HG02763 (cell line): ENCODE measurements at regions not wholly inside any gene's neighbourhood (a gene's known extent, or its start where the extent isn't known, plus 50 kb on each side); places are given as distances from the start of the nearest gene placed in this dataset.

Source experiments
- ATAC-seq: cut with Tn5 transposase; IDR thresholded peaks from one replicate; pipeline ENCODE4 v1.9.1; 2021; ENCODE audit warnings: mild to moderate bottlenecking, moderate library complexity; ENCODE audit not compliant: unreplicated experiment

DNA sequence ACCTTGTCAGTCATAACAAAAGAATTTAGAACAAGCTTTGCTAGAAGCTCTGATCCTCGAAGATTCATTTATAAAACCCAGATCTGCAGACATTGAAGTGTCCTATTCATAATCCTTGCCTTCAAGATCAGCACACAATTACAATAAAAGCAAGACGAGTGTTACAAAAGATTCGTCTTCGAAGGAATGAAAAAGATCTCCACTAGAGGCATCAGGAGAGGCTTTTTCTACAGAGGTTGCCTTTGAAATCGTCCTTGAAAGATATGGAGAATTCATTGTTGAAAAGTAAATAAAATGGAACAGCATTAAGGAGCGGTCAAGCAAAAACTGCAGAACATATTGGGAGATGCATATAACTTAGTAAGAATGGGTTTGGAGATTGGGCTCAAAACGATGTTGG lies 146.4 kb downstream of the BMP4 start:
- ATAC-seq = no peak

DNA sequence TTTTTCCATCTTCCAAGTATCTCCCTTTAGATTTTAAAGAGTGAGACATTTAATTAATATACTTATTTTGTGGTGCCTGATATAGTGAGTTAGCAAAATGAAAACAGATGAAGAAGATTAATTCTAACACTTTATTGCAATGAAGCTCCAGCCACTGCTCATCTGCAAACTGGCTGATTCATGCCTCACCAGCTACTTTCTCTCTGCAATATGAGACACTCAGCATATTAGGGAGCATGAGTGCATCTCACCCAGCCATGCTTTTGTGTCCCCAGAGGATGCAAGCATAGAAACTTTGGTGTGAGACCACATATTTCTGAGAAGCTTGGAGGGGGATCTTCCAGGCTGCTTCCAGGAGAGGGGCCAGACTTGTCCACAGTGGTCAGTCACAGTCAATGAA lies 148.6 kb downstream of the BMP4 start:
- ATAC-seq = no peak

DNA sequence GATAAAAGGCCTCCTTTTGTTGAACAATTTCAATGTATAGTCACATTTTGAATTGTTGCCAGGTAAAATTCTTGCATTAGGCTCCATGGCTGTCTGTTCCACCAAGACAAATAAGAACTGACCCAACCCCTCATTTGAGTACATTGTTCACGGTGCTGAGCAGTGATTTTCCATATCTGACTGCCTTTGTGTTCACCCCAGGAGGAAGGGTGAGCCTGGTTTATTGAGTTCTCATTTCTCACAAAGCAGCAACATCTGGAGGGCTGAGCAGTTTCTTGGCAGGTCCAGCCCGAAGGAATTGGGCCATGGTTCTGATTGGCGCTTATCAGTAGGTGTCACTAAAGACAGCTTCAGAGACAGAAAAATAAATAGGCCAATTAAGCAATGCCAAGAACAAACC lies 149.1 kb downstream of the BMP4 start:
- no peak for ATAC-seq

DNA sequence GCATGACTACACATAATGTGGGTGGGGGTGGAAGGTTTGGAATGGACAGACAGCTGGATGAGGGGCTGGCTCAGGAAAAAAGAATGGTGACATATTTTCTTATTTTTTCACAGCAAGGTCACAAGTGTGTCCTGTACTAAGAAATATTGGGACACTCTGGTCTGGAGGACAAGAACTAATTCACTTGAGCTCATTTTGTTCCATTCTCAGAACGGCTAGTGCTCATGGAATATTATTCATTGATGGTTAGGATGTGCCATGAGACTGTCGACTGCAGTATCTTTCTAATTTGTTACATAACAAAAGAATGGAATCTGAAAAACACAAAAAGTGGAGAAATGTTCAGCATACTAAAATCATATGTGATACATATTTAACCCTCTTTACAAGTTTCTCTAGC lies 149.5 kb downstream of the BMP4 start:
- no peak for ATAC-seq

DNA sequence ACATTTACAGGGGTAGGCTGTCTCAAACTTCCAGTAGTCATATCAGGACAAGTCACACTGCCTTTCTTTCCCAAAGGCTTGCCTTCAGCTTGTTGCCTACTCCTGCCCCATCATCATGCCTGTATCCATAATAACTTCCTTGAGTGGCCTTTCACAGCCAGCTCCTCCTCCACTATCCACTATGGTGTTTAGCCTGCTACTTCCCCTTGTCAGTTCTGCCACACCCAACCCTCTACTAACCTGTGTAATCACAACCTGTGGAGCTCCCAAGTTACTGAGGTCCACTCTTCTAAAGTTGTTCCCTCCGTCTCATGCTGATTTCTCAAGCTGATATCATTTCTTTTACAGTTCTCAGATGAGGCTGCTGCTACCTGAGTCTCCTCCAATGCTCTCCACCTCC lies 159.9 kb downstream of the BMP4 start:
- ATAC-seq = no peak

DNA sequence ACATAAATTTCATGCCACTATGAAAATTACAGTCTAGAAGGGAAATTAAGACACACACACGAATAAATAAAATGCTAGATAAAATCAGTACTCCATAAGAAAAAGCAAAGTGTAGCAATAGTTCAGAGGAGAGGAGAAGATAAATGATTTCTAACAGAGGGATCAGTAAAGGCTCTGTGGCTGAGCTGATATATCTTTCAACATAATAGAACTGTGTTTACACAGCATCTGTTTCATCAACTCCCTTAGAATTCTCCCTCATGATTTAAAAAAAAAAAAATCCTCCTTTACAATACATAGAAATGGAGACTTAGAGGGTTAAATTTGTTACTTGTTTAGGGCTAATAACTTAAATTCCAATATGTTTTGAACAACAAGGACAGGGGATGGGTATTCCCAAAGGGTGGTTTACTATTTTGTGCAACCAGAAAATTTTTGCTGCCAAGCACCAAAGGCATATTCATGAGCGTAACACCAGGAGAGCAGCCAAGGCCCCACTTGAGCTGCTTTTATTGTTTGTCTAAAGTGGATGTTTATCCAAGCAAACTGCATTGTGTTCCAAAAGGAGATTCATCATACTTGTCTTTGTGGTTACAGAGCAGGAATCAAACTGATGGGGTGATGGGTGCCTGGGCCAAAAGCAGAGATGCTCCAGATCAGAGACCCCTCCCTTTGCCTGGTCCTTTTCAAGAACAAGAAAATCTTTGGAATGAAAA lies 162.7 kb downstream of the BMP4 start:
- ATAC-seq = no peak

DNA sequence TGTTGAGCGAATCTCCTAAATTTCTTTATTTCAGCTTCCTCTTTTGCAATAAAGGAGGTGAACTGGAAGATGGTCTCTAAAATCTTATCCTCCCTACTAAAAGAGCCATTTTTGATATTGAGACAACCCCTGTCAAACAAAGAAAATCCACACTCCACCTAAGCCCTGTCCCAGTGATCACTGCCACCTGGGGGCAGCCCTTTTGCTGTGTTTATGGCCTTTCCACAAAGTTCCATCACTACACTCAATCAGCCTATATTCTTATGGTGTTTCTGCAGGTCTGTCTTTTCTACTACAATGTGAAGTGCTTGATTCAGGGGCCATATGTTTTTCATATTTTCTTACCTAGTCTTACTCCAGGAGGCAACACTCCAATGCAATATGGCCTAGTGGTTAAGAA lies 163.7 kb downstream of the BMP4 start:
- ATAC-seq = no peak

DNA sequence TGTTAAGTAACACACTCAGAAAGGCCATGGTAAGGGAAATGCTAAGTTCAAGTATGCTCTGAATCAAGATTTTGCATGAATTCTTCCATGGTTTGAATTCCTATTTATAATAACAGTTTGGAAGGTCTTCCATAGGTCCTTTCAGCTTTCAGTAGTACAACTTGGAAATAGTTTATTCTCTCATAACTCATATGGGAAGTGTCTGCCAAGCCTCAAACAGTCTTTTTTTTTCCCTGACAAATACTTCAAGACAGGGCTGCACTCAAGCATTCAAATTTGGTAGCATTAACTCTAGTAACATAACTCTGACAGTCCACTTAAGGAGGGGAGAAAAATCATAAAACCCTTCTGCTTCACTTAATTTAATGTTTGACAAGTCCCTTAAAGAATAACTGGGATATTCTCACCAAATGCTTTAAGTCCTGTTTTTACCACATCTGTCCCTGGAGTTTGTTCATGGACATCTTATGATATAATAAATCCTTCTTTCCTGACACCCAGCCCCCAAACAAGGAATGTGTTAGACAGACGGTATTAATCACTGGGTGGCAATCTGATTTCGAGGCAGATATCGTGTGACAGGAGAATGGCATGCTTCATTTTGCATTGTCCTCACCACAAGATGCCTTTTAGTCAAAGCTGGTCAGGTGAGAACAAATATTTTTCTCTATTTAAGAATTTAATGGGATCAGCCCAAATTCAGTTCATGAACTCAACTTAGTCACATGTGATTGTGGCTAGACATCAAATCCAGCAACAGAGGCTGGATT lies 165.7 kb downstream of the BMP4 start:
- no peak for ATAC-seq

DNA sequence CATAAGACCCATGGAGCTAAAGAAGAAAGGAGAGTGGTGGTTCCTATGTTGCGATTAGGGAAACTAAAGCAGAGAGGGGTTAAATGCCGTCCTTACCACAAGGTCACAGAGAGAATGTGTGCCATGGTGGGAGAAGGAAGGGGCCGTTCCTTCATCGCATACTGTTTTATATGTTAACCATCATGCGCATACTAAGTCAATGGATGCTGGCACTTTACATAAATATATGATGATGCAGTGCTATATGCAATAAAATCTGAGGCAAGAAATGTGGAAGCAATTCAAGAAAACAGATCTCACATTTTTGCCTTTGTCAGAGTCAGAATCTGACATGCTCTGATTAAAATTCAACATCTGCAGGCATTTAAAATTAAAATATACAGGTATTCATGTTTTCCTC lies 168.1 kb downstream of the BMP4 start:
- ATAC-seq = no peak

DNA sequence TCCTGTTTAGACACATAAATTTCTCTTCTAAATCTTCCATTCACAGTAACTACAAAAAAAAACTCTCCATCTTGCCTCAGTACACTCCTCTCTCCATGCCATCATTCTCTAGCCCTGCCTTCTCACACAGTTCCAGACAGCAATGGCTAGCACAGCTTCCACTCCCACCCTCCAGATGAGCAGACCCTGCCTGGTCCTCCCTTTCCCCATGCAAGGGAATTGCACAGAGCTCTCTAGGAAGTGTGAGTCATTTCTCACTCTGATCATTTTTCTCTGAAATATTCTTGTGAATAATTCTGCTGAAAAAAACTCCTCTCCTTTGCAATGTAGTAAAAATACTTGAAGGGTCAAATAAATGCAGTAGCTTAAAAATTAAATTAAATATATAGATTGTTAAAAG lies 170.6 kb downstream of the BMP4 start:
- no peak for ATAC-seq

DNA sequence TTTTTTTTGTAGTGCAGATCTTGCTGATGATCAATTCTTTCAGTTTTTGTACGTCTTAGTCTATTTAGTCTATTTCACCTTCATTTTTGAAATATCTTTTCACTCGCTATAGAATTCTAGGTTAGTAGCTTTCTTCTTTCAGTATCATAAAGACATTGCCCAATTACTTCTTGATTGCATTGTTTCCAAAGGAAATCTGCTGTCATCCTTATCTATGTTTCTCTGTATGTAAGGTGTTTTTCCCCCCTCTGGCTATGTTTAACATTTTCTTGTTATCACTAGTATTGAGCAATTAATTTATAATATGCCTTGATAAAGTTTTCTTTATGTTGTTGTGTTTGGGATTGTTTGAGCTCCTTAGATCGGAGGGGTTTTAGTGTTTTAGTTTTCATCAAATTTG lies 171.9 kb downstream of the BMP4 start:
- ATAC-seq = no peak

DNA sequence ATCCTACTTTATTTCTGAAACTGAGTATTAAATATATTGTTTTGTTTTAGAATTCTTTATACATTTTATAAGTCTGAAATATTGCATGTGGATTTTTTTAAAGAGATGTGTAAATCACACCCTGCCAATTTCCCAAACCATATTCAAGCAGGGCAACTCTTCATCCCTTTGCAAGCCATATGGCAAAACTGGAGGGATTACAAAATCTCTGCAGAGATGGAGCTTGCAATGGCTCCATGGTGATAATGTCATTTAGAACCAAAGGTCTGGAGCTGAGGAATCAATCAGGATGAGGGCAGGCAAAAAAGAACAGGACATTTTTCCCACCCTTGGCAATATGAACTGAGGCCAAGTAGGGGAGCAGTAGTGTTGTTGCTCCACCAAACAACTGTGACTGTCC lies 173.4 kb downstream of the BMP4 start:
- ATAC-seq = no peak

DNA sequence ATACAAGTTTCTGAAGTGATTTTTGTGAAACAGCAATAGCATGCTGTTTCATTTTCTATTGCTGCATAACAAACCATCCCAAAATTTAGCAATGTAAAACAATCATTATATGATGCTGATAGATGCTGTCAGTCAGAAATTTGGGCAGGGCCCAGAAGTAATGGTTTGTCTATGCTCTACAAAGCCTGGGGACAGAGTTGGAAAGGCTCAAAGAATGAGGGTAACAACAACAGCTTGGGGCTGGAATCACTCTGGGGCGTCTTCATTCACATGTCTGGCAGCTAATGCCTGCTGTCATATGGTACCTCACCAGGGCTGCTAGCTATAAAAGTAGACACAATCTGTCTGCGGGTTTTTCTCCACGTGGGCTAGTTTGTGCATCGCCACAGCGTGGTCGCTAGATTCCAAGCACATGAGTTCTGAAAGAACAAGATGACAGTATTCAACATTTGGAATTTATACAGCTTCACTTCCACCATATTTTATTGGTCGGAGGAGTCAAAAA lies 176.5 kb downstream of the BMP4 start:
- ATAC-seq = no peak

DNA sequence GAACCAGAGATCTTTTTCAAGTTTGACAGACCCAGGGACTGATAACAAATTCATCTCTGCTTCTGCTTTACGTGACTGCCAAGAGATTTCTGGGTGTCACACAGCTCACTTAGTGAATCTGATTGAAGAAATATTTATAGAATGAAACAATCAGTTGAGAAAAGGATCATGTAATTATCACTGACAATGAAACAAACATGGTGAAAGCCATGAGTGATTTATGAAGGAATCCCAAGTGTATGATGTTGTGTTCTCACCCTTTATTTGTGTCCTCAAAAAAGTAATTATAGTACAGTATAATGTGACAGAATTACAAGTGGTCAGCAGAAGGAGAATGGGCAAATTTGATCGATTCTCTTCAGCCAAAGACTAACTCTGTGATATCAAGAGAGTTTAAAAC lies 177.3 kb downstream of the BMP4 start:
- no peak for ATAC-seq

DNA sequence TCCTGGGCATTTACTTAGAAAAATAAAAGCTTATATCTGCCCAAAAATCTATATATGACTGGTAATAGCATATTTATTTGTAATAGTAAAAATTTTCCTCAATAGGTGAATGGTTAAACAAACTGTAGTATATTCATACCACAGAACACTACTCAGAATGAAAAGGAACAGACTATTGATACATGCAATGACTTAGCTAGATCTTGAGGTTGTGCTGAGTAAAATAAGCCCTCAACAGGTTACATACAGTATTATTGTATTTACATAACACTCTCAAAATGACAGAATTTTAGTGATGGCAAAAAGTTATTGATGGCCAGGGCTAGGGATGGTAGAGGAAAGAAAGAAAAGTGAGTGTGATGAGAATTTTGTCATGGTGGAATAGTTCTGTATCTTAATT lies 178.4 kb downstream of the BMP4 start:
- no peak for ATAC-seq

DNA sequence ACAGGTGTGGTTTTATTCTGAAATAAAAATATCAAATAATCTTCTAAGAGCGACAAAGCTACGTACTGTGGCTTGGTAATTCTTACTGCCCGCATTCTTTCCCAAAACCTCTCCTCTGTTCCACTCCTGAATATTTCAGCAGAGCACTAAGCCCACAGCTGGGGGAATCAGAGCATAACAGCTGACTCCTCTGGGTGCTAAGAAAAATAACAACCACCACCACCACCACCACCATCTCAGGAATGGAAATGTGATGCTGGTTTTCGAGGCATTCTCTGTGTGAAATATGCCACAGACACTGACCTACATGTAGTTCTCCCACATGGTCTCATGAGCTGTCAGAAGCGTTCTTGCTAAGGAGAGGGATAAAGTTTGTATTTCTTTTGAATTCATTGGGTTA lies 183.7 kb downstream of the BMP4 start:
- no peak for ATAC-seq

DNA sequence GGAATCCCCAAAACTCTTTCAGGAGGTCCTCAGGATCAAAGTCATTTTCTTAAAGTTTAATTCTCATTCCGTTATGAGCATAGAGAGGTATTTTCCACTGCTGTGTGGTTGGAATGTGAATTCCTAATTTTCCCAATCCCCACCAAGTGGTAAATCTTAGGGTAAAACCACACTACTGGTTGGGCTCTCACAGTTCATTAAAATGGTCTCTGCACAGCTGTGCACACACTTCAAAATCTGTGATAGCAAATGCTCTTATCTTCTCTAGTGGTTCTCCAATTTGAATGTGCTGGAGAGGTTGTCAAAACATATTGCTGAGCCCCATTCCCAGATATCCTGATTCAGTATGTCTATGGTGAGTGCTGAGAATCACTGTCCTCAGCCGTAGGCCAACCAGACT lies 189.1 kb downstream of the BMP4 start:
- no peak for ATAC-seq

DNA sequence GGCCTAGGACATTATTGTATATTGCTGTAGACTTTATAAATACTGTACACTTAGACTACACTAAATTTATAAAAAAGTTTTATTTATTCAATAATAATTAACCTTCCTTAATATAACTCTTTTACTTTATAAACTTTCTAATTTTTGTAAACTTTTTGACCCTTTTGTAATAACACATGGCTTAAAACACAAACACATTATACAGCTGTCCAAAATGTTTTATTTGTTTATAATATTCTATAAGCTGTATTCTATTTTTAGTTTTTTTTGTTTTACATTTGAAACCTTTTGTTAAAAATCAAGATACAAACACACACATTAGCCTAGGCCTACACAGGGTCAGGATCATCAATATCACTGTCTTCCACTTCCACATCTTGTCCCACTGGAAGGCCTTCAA lies 190.0 kb downstream of the BMP4 start:
- no peak for ATAC-seq

DNA sequence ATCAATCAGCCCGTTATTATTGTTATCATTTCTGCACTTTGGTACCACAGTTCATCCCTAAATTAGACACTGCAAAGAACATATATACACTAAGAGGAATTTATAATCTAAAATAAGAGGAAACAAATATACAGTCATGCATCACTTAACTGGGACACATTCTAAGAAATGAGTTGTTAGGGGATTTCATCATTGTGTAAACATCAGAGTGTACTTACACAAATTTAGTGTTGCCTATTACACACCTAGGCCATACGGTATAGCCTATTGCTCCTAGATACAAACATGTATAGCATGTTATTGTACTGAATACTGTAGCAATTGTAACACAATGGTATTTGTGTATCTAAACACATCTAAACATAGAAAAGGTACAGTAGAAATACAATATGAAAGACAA lies 190.5 kb downstream of the BMP4 start:
- ATAC-seq = no peak

DNA sequence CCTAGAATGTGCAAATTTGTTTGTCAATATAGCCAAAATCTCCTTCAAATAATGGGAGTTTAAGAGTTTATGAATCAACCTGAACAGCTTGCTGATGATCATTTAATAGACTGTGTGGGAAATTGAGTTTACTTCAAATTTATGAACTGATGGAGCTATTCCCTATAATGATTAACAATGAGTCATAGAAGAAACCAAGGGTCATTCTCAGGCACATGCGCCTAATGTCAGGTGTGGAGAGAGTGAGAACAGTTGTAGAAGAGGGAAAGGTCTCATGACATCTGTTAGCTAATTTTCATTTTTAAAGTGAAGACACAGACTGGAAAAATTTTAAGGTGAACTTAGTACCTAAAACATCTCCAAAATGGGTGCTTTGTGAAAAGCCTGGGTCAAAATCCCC lies 191.8 kb downstream of the BMP4 start:
- ATAC-seq = no peak

DNA sequence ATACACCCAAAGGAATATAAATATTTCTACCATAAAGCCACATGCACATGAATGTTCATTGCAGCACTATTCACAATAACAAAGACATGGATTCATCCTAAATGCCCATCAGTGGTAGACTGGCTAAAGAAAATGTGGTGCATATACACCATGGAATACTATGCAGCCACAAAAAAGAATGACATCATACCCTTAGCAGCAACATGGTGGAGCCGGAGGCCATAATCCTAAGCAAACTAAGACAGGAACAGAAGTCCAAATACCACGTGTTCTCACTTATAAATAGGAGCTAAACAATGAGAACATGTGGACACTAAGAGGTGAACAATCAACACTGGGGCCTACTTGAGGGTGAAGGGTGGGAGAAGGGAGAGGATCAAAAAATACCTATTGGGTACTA lies 198.5 kb downstream of the BMP4 start:
- no peak for ATAC-seq

DNA sequence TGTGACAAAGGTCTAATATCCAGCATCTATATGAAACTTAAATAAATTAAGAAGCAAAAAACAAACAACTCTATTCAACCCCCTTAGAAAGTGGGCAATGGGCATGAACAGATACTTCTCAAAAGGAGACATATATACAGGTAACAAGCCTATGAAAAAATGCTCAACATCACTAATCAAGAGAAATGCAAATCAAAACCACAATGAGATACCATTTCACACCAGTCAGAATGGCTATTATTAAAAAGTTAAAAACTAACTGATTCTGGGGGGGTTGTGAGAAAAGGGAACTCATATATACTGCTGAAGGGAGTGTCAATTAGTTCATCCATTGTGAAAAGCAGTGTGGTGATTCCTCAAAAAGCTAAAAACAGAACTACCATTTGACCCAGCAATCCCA lies 198.9 kb downstream of the BMP4 start:
- ATAC-seq = no peak

DNA sequence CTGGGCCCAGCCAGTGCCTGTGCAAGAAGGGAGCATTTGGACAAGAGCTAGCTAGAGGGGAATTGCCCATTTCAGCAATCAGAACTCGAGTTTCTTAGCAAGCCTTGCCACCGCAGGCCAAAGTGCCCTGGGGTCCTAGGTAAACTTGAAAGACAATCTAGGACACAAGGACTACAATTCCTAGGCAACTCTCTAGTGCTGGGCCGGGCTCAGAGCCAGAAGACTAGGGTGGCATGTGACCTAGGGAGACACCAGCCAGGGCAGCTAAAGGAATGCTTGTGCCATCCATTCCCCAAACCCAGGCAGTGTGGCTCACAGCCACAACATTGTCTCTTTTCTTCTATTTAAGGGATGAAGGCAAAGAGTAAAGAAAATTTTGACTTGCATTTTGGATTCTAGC lies 205.0 kb downstream of the BMP4 start:
- ATAC-seq = no peak
